ENCODE measurements at regions not wholly inside any gene's neighbourhood (a gene's known extent, or its start where the extent isn't known, plus 50 kb on each side); places are given as distances from the start of the nearest gene placed in this dataset.

DNA sequence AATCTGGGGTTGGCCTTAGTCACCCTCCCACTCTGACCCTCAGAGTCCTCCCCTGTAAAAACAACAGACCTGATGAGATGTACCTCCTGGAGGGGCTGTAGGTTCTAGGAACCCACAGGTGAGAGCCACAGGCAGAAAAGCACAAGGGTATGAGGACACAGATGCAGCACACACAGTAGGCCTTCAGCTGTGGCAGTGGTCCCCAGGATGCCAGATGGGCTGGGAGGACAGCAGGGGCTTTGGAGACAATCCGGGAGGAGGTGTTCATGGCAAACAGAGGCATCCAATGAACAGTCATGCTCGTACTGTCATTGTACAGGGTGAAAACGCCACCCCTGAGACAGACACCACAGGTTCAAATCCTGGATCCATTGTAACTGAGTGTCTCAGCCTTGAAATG is 463.1 kb downstream of the MATN1 start:
- TF ChIP-seq, protein P1, sequence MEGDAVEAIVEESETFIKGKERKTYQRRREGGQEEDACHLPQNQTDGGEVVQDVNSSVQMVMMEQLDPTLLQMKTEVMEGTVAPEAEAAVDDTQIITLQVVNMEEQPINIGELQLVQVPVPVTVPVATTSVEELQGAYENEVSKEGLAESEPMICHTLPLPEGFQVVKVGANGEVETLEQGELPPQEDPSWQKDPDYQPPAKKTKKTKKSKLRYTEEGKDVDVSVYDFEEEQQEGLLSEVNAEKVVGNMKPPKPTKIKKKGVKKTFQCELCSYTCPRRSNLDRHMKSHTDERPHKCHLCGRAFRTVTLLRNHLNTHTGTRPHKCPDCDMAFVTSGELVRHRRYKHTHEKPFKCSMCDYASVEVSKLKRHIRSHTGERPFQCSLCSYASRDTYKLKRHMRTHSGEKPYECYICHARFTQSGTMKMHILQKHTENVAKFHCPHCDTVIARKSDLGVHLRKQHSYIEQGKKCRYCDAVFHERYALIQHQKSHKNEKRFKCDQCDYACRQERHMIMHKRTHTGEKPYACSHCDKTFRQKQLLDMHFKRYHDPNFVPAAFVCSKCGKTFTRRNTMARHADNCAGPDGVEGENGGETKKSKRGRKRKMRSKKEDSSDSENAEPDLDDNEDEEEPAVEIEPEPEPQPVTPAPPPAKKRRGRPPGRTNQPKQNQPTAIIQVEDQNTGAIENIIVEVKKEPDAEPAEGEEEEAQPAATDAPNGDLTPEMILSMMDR (IDR thresholded peaks at IDR 0.05): no peak
- no peak for TF ChIP-seq EP300 (IDR thresholded peaks at IDR 0.05)
- TF ChIP-seq POLR2A (IDR thresholded peaks at IDR 0.05): no peak
